H1 (cell line): ENCODE measurements at regions not wholly inside any gene's neighbourhood (a gene's known extent, or its start where the extent isn't known, plus 50 kb on each side); places are given as distances from the start of the nearest gene placed in this dataset.

ENCODE experiments used
- CTCF ChIP-seq, 3 experiments: IDR thresholded peaks; 1 replicate in 2 of 3; 2 replicates in 1 of 3; pipeline versions ENCODE4 v1.5.1 to v1.6.1; 2011; ENCODE audit warnings: low read length in 3 of 3, mild to moderate bottlenecking in 3 of 3, inconsistent platforms in 2 of 3, low read depth in 1 of 3, moderate library complexity in 1 of 3; ENCODE audit not compliant: insufficient read depth in 1 of 3; ENCODE audit errors: control extremely low read depth in 1 of 3
- POLR2A ChIP-seq, 2 experiments: IDR thresholded peaks; 1 replicate in 1 of 2; 2 replicates in 1 of 2; pipeline ENCODE4 v1.6.1; 2011; ENCODE audit warnings: low read depth in 2 of 2, low read length in 2 of 2, mild to moderate bottlenecking in 2 of 2; ENCODE audit errors: control extremely low read depth in 1 of 2
- POLR2AphosphoS5 ChIP-seq: IDR thresholded peaks from 2 replicates; pipeline ENCODE4 v1.6.1; 2011; ENCODE audit warnings: low read depth, low read length
- TAF1 ChIP-seq: IDR thresholded peaks from 2 replicates; pipeline ENCODE4 v1.6.1; 2011; ENCODE audit warnings: mild to moderate bottlenecking, low read depth, low read length
- ZNF274 ChIP-seq: IDR thresholded peaks from 2 replicates; pipeline ENCODE4 v1.7.0; 2012; ENCODE audit warnings: low read length, borderline replicate concordance; ENCODE audit errors: extremely low read depth

GRCh38 chr21:28537371-28538079 lies 455.2 kb downstream of the LTN1 start:
- TF ChIP-seq POLR2AphosphoS5 (no peak), CTCF (IDR thresholded peaks at IDR 0.05; ENCODE audit: control extremely low read depth in 1 of 3, insufficient read depth in 1 of 3, low read depth in 1 of 3, low read length in 3 of 3) (no peak), TAF1 (no peak), POLR2A (IDR thresholded peaks at IDR 0.05; ENCODE audit: control extremely low read depth in 1 of 2, low read depth in 2 of 2, low read length in 2 of 2) (no peak), ZNF274 (no peak)
